GM12865 (cell line): ENCODE measurements at regions not wholly inside any gene's neighbourhood (a gene's known extent, or its start where the extent isn't known, plus 50 kb on each side); places are given as distances from the start of the nearest gene placed in this dataset.
A peak's percentile ranks its signal among the peaks of the same experiment; 100 is the strongest.

Source experiments
- DNase-seq: peaks from one replicate; pipeline ENCODE4 v3.0.0; 2010; ENCODE audit warnings: low read depth
- H3K4me3 ChIP-seq: 2 replicates; pipeline ENCODE4 v1.5.1; 2011; ENCODE audit warnings: mild to moderate bottlenecking, low read depth, low read length, control low read depth
- TF ChIP-seq, protein P1 (sequence below): IDR thresholded peaks from 2 replicates; pipeline ENCODE4 v1.5.1; 2011; ENCODE audit warnings: low read length, control low read depth, low read depth, inconsistent platforms; ENCODE audit not compliant: insufficient read depth; ENCODE audit errors: missing control alignments

GRCh38 chr3:30349507-30349906 is 256.9 kb upstream of the TGFBR2 start:
- DNase-seq = no peak
- H3K4me3 ChIP-seq = no peak overlapping the region
- TF ChIP-seq, protein P1, sequence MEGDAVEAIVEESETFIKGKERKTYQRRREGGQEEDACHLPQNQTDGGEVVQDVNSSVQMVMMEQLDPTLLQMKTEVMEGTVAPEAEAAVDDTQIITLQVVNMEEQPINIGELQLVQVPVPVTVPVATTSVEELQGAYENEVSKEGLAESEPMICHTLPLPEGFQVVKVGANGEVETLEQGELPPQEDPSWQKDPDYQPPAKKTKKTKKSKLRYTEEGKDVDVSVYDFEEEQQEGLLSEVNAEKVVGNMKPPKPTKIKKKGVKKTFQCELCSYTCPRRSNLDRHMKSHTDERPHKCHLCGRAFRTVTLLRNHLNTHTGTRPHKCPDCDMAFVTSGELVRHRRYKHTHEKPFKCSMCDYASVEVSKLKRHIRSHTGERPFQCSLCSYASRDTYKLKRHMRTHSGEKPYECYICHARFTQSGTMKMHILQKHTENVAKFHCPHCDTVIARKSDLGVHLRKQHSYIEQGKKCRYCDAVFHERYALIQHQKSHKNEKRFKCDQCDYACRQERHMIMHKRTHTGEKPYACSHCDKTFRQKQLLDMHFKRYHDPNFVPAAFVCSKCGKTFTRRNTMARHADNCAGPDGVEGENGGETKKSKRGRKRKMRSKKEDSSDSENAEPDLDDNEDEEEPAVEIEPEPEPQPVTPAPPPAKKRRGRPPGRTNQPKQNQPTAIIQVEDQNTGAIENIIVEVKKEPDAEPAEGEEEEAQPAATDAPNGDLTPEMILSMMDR = no peak

DNA sequence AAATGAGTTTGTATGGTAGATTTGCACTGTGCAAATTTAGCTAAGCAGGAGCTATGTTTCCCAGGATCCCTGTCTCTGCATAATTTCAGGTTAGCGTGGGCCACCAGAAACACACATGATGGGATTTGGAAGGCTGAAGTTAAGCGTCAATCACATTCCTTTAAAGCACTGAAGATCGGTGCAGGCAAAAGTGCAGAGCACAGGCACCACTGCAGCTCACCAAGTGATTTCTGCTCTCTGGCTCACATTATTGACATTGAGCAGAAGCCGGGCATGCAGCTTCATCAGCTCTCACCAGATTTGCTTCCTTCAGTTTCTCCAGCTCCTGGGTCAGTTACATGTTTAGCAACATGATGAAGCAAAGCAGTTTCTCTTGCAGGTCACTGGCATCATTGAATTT is 256.4 kb upstream of the TGFBR2 start:
- TF ChIP-seq, protein P1 = no peak

GRCh38 chr3:30350901-30351300 is 255.5 kb upstream of the TGFBR2 start:
- TF ChIP-seq, protein P1 = no peak
- DNase-seq = no peak

More for the DNA sequence above, 256.4 kb upstream of the TGFBR2 start:
- no peak overlapping the region for H3K4me3 ChIP-seq
- DNase-seq = no peak

DNA sequence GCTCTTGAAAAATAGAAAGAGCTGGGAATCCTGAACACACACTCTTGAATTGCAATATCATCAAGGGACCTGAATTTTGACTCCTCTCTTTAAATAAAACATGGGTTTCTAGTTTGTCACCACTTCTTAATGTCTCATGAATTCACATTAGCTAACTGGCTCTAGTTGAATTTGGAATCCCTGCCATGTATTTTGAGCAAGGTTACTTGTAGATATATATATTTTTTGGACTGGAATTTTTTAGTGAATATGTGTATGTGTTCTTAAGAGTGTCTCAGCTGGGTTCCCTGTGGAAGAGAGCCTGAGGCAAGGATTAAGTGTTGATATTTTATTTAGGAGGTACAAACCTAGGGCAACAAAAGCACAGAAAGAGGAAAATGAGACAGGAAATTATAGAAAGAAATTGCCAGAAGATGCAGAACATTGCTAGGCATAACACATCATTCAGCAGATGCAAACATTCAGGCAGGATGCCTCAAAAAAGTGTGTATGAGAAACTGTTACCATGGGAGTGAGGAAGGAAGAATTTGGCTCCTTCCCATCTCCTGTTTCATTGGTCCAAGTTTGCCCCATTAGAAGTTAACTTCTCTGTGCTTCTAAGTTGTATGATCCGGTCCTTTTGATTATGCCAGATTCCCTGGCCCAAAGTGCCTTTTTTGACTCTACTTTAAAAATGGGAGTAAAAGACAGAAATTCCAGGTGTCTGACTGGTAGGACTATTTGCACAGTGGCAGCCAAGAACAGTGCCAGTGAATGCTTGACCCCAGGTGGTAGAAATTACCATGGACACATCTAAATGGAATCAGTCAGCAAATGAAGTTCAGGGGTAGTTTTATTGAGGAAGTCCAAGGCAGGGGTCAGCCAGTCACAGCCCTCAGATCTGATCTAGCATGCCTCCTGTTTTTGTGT is 253.7 kb upstream of the TGFBR2 start:
- no peak for DNase-seq
- H3K4me3 ChIP-seq = no peak overlapping the region
- TF ChIP-seq, protein P1 = no peak

More at GRCh38 chr3:30350901-30351300, 255.5 kb upstream of the TGFBR2 start:
- no peak overlapping the region for H3K4me3 ChIP-seq

DNA sequence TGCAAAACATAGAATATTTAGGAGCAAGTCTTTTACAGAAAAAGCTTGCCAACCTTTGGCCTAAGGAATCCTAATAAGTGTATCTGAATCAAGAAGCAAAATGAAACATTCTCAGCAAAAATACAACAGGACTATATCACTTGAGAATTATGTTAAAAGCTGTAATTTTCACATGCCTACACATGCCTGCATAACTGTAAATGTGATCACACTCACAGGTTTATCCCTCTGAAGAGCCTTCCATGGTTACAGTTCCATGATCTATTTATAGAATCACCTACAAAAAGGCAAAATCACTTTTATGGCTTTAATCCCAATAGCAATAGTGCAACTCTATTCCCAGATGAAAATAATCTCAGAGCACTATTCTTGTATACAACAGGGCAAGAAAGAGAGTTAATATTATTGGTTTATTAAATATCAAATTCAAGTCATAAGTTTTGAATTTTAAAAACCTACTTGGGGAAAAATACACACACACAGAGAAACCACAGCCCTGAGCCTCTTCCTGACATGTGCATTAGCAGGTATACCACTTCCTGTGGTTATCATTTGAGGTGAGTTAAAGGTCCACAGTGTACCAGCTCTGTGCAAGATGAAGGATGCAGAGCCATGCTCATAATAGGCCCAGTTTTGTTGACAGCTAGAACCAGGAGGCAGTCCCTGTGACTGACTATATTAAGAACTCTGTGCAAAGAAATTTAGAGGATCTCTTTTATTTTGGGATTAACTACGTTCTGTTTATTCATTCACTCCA is 252.5 kb upstream of the TGFBR2 start:
- TF ChIP-seq, protein P1 = no peak
- peak; percentile 57 for DNase-seq
- no peak overlapping the region for H3K4me3 ChIP-seq

GRCh38 chr3:30354513-30354912 is 251.9 kb upstream of the TGFBR2 start:
- no peak for DNase-seq
- TF ChIP-seq, protein P1 = no peak
- no peak overlapping the region for H3K4me3 ChIP-seq
